ENCODE measurements at regions not wholly inside any gene's neighbourhood (a gene's known extent, or its start where the extent isn't known, plus 50 kb on each side); places are given as distances from the start of the nearest gene placed in this dataset.

DNA sequence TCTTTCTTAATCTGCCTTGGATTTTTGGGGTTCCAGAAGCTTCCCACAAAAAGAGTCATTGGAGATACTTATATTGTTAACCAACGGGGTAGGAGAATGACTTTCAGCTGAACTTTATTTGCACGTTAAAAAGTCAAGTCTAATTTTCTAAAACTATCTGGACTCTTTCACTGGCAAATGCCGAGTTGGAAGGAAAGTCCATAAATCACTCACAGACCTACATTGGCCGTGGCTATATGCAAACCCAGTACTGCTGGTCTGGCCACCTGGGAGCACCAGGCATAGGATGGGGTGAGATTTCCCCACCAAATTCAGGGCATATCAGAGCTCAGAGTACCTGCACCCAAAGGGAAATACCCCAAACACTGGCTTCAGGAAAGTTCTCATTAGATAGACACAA lies 71.3 kb upstream of the SALL4 start:
- DNase-seq, result no peak
- Mint-ChIP-seq H3K36me3 (ENCODE audit: insufficient read depth, unreplicated experiment) (peaks cover 4% of the 10 kb centered on the region), H3K4me3 (ENCODE audit: low read depth, unreplicated experiment) (no peak overlapping the region), H3K9me3 (ENCODE audit: low read depth, unreplicated experiment) (no peaks in the 10 kb centered on the region), H3K4me1 (ENCODE audit: low read depth, unreplicated experiment) (no peaks in the 10 kb centered on the region), H3K27ac (ENCODE audit: unreplicated experiment) (no peak overlapping the region), H3K27me3 (ENCODE audit: unreplicated experiment) (no peaks in the 10 kb centered on the region)
- CTCF ChIA-PET, result interaction anchor here (0.7 kb wide), 2 partner anchors 44 to 566 kb away, joined by 3 to 5 read pairs; no protein-coding TSS in a partner anchor
- BruUV-seq (replicated peaks), result no TSS peak
- intact Hi-C loops (cut with micrococcal nuclease; ENCODE audit: unreplicated experiment), result no loop called here
- TF ChIP-seq, protein P1, sequence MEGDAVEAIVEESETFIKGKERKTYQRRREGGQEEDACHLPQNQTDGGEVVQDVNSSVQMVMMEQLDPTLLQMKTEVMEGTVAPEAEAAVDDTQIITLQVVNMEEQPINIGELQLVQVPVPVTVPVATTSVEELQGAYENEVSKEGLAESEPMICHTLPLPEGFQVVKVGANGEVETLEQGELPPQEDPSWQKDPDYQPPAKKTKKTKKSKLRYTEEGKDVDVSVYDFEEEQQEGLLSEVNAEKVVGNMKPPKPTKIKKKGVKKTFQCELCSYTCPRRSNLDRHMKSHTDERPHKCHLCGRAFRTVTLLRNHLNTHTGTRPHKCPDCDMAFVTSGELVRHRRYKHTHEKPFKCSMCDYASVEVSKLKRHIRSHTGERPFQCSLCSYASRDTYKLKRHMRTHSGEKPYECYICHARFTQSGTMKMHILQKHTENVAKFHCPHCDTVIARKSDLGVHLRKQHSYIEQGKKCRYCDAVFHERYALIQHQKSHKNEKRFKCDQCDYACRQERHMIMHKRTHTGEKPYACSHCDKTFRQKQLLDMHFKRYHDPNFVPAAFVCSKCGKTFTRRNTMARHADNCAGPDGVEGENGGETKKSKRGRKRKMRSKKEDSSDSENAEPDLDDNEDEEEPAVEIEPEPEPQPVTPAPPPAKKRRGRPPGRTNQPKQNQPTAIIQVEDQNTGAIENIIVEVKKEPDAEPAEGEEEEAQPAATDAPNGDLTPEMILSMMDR (IDR thresholded peaks at IDR 0.05; ENCODE audit: unreplicated experiment), result no peak

DNA sequence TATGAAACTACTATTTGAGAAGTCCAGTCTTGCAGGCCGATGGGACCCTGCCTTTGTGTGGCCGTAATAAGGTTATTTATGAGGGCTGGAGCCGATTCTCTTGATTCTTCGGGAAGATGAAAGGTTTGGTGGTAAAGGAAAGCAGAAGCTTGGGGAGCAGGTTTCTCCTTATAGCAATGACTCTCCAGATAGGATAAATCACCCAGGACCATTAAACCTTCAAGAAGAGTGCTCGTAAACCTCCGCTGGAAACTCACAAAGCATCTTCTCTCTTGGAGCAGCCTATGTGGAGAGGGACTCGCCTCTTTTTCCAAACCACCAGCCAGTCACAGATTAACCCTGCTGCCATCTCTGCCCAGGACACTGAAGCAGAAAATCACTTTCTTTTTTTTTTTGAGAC lies 69.6 kb upstream of the SALL4 start:
- DNase-seq, result no peak
- CTCF ChIA-PET, result no interaction called here
- Mint-ChIP-seq H3K27ac (ENCODE audit: unreplicated experiment) (no peak overlapping the region), H3K36me3 (ENCODE audit: insufficient read depth, unreplicated experiment) (peaks cover 4% of the 10 kb centered on the region), H3K9me3 (ENCODE audit: low read depth, unreplicated experiment) (no peaks in the 10 kb centered on the region), H3K4me1 (ENCODE audit: low read depth, unreplicated experiment) (no peaks in the 10 kb centered on the region), H3K27me3 (ENCODE audit: unreplicated experiment) (no peaks in the 10 kb centered on the region), H3K4me3 (ENCODE audit: low read depth, unreplicated experiment) (no peak overlapping the region)
- intact Hi-C loops (cut with micrococcal nuclease; ENCODE audit: unreplicated experiment), result no loop called here
- TF ChIP-seq, protein P1 (IDR thresholded peaks at IDR 0.05; ENCODE audit: unreplicated experiment), result no peak
- no TSS peak for BruUV-seq (replicated peaks)

DNA sequence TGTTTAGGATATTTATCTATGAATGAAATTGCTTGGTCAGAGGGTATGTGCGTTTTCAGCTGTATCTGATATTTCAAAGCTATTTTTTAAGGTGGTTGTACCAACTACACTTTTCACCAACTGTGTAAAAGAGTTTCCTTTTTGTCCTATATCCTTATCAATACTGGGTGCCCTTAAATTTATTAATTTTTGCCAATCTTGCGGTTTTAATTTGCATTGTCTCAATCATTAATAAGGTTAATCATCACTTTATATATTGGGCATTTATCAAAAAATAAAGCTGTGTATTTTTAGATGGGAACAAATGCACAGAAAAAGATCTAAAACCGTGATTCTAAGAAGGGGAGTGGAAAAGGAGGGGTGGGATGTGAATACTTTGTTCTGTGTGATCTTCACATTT lies 66.7 kb upstream of the SALL4 start:
- no peak overlapping the region for H3K27ac Mint-ChIP-seq (ENCODE audit: unreplicated experiment)
- no TSS peak for BruUV-seq (replicated peaks)
- H3K36me3 Mint-ChIP-seq (ENCODE audit: insufficient read depth, unreplicated experiment), result no peaks in the 10 kb centered on the region
- DNase-seq, result no peak
- no peaks in the 10 kb centered on the region for H3K4me1 Mint-ChIP-seq (ENCODE audit: low read depth, unreplicated experiment)
- CTCF ChIA-PET, result no interaction called here
- no peaks in the 10 kb centered on the region for H3K9me3 Mint-ChIP-seq (ENCODE audit: low read depth, unreplicated experiment)
- TF ChIP-seq, protein P1 (IDR thresholded peaks at IDR 0.05; ENCODE audit: unreplicated experiment), result no peak
- intact Hi-C loops (cut with micrococcal nuclease; ENCODE audit: unreplicated experiment), result no loop called here
- H3K27me3 Mint-ChIP-seq (ENCODE audit: unreplicated experiment), result no peaks in the 10 kb centered on the region
- no peak overlapping the region for H3K4me3 Mint-ChIP-seq (ENCODE audit: low read depth, unreplicated experiment)

DNA sequence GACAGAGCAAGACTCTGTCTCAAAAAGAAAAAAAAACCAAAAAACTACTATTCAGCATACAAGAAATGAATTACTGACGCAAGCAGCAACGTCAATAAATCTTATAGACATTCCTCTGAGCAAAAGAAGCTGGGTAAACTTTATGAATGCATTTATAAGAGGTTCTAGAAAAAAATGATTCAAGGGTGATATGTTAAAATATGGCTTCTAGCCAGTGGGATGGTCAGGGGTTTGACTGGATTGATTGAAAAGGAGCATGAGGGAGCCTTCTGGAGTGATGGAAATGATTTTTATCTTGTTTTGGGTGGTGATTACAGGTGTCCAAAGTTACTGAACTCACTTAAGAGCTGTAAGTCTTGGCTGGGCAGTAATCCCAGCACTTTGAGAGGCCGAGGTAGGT lies 64.9 kb upstream of the SALL4 start:
- no peaks in the 10 kb centered on the region for H3K4me1 Mint-ChIP-seq (ENCODE audit: low read depth, unreplicated experiment)
- CTCF ChIA-PET, result interaction anchor here (0.7 kb wide), 1 partner anchor 541 kb away, joined by 4 read pairs; no protein-coding TSS in a partner anchor
- H3K27me3 Mint-ChIP-seq (ENCODE audit: unreplicated experiment), result peaks cover 5% of the 10 kb centered on the region
- no TSS peak for BruUV-seq (replicated peaks)
- H3K27ac Mint-ChIP-seq (ENCODE audit: unreplicated experiment), result no peak overlapping the region
- DNase-seq, result no peak
- intact Hi-C loops (cut with micrococcal nuclease; ENCODE audit: unreplicated experiment), result no loop called here
- TF ChIP-seq, protein P1 (IDR thresholded peaks at IDR 0.05; ENCODE audit: unreplicated experiment), result no peak
- H3K4me3 Mint-ChIP-seq (ENCODE audit: low read depth, unreplicated experiment), result no peak overlapping the region
- no peaks in the 10 kb centered on the region for H3K36me3 Mint-ChIP-seq (ENCODE audit: insufficient read depth, unreplicated experiment)
- no peaks in the 10 kb centered on the region for H3K9me3 Mint-ChIP-seq (ENCODE audit: low read depth, unreplicated experiment)
